Hematopoietic multipotent progenitor cell treated with erythropoietin and hydrocortisone succinate and interleukin-3 and kit ligand, for 6 days (in vitro differentiated cells): ENCODE measurements at regions not wholly inside any gene's neighbourhood (a gene's known extent, or its start where the extent isn't known, plus 50 kb on each side); places are given as distances from the start of the nearest gene placed in this dataset.

Experiments used
- DNase-seq: peaks from one replicate; pipeline ENCODE4 v3.0.0-alpha.2; 2015

DNA sequence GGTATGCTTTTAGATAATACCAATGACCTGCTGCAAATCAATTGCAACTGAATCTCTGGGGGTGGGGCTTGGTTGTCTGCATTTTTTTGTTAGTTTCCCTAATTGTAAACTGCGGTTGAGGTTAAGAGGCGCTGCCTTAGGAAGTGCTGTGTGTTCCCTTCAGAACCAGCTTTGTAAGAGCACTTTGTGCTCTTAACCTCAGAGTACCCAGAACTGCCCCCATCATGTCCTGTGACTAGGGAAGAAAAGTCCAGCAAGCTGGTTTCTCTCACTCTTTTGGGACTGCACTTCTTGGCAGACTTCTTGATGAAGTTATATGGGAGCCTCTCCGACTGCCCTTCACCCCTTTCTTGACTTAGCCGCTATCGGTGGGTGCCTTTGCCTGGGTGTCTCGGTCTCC lies 245.5 kb upstream of the CXCR4 start:
- DNase-seq: no peak

DNA sequence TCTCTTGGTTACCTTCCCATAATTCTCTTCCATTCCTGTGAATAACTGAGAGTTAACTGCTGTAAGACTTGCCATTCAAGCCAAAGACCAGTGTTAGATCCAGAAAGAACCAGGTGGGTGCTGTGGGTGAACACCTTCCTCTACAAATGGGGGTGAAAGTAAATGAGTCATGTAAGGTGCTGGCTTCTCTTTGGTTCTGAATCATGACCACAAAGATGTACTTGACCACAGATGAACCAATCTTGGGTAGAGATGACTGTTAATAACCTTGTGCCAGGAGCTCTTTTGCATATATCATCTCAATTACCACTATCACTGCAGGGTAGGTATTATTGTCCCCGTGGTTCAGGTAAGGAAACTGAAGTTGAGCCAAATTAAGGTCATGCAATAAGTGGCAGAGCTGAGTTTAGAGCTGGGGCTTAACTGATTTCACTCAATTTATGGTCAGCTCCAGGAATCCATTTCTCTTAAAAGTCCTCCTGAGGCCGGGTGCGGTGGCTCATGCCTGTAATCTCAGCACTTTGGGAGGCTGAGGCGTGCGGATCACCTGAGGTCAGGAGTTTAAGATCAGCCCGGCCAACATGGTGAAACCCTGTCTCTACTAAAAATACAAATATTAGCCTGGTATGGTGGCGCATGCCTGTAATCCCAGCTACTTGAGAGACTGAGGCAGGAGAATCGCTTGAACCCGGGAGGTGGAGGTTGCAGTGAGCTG lies 244.9 kb upstream of the CXCR4 start:
- no peak for DNase-seq

DNA sequence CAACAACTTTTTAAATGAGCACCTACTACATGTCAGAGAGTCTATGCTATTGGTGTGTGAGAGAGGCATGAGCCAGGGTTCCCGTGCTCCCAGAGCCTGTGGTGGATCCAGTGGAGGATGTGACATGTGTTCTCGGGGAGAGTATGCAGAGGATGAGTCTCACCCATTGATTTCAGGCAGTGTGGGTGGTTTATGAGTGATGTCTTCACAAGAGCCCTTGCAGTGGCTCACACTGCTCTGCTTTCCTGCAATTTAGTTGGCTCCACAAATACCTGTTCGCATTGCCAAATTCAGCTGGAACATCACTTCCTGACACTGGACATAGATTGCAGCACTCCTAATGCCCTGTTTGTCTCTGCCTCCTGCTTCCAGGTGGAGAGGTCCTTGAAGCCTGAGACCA lies 243.6 kb upstream of the CXCR4 start:
- no peak for DNase-seq

DNA sequence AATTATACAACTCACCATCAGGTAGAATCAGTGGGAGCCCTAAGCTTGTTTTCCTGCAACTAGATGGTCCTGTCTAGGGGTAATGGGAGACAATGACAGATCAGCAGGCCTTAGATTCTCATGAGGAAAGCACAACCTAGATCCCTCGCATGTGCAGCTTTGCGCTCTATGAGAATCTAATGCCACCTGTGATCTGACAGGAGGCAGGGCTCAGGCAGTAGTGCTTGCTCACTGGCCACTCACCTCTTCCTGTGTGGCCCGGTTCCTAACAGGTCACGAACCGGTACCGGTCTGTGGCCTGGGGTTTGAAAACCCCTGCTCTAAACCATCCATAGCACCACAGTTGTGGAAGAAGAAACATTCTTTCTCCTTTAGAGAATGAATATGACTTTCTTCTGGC lies 242.8 kb upstream of the CXCR4 start:
- DNase-seq: no peak

DNA sequence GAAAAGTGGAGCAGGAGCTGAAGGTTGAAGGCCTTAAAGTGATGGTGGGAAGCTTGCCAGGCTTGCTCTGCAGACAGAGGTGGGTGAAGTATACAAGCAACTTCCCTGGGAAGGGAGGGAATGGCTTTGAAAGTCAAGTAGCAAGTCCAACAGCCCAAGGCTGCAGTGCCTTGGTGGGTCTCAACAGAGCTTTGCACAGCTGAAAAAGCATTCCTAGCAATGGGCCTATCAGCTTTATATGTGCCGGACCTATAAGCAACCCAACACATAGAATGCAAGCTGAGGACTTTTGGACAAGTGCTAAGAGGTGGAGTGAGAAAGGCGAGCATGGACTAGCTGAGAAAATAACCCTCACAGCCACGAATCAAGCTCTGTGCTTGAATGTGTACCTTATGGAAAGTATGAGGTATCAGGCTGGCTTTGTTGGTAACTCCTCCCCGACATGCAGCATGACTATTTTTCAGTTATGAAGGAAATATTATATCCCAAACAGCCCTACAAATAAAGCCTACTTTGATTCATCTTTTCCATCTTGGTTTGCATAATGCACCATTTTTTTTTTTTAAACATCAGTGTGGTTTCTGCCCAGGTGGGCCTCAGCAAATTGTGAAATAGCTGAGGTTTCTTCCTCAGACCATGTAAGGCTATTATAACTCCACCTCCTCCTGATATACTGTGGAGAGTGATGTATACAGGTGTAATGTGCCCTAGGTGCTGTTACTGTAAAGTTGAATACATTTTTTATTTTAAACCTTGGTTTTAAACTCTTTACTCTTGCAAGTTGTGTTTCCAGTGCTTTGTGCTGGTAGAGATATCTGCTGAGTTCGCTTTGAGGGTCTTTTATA lies 241.4 kb upstream of the CXCR4 start:
- DNase-seq: no peak

DNA sequence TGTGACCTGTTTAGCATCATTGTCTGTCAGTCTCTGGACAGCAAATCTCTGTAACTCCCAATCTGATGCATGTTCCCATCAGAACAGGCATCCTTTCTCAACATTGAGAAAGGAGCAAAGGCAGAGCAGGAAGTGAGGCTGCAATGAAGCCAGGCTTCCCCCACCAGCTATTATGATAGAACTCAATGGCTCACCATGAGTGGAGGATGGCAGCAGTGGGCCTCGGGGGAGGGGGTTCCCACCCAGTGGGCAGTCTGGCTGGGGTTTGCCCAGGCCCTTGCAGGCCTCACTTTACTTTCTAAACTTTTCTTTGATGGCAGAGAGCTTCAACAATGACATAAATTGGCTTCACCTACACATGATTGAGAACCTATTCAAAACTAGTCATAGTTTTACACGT lies 240.6 kb upstream of the CXCR4 start:
- DNase-seq: no peak

DNA sequence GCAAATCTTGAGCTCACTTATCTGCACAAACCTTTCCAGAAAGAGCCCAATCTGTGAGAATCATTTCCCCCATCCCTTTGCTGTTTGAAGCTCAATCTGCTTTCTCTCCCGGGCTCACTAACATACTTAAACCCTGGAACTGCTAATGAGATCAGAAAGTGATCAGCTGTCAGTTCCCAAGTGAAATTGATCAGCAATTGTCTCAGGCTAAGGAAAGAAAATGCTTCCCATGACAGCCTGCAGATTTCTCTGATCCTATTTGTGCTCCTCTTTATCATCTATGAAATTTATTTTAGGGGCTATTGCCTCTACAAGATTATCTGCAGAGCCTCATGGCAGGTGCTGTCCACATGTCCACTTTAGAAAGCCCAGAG lies 239.0 kb upstream of the CXCR4 start:
- DNase-seq: no peak

DNA sequence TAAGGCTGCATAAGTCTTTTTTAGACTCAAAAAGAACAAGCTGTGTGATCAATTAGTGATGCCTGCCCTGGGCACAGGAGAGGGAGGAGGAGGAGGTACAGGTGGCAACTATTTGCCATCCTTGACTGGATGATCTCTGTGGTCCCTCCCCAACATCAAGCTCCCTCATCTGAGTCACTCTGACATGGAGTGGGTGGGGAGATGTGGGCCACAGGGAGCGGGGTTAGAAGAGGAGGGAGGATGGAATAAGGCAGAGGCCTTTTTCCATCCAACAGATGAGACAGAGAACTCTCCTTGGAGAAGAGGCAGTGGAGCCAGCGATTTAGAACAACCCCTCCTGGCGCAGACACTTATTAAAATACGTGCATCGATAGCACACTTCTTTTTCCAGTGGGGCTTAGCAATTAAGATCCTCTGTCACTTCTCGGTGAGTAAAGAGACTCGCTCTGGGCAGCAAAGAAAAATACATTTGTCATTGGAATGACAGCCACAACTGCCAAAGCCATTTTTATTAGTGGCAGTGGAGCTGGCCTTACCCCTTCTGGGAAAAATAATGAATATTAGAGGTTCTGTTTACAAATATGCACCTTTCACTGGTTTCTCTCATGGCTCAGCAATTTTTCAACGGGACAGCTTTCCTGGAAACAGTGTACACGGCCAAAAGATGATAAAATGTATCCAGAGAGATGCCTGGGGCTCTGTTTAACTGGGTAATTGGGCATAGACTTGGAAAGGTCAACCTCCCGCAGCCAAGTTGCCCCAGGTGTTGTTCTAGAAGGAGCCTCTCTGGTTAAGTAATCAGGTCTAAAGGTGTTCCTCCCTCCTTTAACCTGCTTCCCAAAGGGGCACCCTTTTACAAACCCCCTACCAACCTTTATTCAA lies 238.4 kb upstream of the CXCR4 start:
- DNase-seq: no peak

DNA sequence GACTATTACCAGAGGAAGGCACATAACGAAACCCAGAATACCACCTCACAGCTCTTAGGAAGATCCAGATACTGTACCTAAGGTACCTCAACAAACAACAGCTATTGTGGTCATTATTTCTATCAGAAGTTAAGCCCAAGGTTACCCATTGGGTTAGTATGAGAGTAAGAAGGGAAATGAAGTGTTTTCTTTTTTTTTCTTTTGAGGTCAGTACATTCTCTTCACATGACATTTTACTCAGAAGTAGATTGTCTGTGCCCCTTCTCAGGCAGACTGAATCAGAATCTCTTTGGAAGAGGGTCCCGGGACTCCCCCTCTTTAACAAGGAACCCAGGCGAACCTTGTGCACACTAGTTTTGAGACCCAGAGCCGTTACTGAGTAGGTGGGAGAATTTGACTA lies 233.7 kb upstream of the CXCR4 start:
- no peak for DNase-seq

DNA sequence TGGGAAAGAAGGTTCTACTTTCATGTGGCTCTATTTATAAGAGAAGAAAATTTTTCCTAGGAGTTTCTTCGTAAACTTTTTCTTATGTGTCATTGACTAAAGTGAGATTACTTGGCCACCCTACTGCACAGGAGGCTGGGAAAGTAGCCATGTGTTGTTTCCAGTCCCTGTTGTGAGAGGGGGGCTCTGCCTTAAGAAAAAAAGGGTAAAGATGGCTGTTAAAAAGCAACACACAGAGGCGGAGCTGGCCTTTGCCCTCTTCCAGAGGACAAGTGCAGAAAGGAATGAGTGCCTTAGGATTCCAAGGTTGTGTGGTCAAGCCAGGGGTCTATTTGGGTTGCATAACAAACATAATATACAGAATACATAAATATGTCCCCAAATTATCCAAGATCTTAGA lies 230.0 kb upstream of the CXCR4 start:
- DNase-seq: no peak

DNA sequence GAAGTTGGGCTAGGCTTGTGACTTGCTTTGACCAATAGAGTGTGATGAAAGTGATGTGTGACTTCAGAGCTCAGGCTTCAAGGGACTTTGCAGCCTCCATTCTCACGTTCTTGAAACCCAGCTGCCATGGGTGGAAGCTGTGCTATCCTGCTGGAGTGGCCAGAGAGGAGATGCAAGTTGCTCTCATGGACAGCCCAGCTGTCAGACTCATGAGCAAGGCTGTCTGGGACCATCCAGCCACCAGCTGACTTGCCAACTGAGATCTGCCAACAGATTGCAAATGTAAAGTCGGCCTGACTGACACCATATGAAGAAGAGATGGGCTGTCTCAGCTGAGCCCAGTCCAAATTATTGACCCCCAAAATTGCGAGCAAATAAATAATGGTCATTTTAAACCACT lies 226.4 kb upstream of the CXCR4 start:
- no peak for DNase-seq

DNA sequence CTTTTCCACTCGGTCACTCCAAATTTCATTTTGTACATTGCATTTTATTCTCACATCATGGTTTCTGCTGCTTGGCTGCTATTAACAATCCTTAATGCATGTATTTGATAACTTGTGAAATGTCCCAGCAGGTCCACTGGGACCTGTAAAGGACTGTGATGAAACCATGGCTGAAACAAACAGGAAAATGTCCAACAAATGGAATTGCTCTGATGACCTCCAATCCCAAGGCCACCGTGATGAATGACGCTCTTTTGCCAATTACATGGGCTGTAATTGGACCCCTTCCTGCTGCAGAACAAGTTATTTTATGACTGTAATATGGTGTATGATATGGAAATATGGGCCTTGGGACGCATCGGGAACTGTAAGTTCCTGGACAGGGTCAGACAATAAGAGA lies 224.2 kb upstream of the CXCR4 start:
- no peak for DNase-seq

DNA sequence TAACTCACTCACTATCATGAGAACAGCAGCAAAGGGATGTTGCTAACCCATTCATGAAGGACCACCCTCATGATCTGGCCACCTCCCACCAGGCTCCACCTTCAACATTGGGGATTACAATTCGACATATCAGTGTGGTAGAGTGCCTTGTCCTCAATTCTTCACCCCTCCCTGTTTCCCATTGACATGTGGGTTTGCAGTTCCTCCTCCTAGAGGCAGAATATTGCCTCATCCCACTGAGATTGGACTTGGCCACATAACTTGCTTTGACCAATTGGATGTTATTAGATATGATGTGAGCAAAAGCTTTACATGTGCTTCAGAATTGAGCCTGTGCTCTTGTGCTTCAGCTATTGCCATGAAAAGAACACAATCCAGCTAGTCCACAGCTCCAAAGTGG lies 217.0 kb upstream of the CXCR4 start:
- DNase-seq: no peak

DNA sequence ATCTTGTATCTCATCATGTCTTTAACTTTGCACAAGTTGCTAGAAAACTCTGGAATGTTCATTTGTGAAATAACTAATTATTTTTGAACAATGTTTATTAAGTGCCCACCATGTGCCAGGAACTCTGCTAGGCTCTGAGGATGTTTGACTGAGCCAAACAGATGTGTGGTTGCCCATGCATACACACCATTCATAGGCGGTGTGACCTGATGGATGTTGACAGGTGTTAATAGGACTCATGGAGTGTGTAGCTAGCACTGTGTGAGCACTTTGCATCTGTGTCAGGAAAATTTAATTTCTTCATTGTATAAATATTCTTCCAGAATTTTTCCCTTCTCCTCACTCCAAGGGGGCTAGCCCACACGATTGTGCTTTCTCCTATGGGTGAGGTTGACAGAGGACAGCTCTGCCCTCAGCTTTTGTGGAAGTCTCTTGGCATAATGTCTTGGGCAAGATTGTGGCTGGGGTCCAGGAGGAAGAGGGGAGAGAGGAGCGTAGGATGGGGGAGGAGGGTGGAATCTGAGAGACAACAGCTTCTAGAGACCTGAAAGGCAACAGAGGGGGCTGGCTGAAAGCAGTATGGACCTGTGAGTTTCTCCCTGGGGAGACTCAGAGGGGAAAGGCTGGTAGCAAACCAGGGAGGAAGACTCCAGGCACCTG lies 214.6 kb upstream of the CXCR4 start:
- DNase-seq: no peak

DNA sequence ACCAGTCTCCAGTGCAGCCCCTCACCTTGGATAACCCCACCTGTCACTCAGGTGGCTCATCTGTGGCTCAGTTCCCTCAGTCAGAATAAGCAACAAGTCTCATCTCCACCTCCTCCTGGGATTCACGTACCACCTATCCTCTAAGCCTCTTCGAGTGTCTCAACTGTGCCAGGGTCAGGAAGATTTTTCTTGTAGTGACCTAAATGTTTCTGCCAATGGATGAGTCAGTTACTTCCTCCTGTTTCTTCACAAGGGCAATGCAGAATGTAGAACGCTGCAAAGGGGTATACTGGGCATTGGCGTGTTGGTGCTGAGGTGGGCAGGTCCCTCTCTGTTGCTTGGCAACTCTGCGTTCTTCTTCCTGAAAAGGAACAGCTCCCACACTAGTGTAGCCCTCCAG lies 213.3 kb upstream of the CXCR4 start:
- DNase-seq: no peak

DNA sequence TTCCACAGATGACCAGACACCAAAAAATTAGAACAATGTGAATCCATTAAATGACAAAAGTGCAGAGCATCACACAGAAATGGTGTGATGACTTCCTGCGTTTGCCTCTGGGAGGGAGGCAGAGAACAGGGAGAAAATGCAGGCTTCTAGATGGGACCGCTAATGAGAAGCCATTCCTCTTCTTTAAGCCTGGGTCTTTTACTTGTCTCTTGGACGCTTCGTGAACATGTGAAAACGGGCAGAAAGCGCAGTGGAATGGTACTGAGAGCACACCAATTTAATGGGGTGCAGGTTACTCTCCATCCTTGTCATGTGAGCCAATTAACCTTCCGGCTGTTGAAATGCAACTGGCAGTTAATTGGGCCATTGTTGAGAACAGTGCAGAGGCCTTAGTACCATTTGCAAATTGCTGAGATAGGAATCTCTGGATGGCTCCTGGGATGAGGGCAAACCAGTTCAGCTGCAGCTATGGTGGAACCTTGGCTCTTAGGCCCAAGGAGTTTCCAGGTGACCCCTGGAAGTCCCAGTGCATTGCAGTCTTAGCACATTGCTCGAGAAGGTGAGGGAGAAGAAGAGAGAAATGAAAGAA lies 210.4 kb upstream of the CXCR4 start:
- DNase-seq: no peak

DNA sequence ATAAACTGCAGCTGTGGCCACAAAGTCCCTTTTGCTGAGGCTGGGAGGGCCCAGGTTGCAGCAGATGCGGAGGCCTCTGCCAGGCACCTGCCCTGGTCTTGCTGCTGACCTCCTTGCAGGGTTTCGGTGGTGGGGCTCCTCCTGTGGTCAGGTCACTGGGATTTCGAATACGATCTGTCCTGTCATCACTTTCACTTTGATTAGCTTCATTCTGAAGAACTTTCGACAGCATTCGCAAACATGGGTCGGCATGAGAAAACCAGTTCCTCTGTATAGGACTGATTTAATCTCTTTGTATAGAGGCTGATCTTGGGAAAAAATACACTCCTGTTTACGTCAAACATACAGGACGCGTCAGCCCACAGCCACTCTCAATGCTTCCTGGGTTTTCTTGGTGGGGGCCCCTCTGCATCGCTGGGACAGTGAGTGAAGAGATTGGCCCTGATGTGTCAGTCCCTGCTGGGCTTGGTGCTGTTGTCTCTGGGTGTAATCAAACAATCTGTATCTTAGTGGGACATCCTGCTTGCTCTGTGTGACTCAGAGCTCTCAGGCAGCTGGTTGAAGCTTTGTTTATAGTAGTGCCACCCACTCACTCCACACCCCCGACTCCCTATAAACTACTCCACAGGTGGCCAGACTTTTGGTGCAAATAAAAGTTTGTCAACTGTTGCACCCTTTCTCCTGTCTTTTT lies 209.4 kb upstream of the CXCR4 start:
- peak; percentile 73 for DNase-seq

DNA sequence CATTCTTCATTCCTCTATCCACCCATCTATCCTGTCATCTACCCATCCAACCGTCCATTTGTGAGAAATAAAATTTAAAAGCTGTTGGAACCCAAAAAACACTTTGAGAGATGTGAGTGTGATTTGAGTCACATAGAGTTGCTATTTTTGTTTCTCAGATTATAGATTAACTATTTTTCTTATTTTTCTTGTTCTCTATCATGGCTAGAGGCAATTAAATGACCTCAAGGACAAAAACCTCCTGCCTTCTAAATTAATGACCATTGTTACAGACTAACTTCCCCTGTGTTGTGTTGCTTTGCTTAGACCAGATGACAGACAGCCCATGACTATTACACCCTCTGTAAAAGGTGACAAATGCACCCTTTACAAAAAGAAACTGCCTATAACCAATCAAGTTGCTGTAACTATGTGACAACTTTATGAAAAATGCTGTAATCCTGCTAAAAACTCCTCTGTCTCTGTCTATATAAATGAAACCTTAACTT lies 207.9 kb upstream of the CXCR4 start:
- DNase-seq: no peak

DNA sequence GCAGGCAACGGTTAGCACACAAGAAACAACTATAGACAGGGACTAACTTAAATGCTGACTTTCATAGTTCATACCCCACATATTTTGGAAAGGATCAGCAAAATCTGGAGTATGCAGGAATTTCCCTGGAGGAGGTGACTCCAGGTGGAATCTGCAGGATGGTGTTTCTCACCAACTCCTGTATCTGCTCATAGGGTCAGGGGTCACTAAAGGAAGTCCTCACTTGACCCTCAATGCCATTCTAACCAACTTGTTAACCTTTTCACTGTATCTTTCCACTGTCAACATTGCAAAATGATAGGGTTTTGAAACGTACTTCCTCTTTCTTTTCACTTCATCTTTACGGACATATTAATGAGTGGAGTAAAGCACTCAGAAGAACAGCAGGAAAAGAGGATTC lies 207.0 kb upstream of the CXCR4 start:
- DNase-seq: peak; percentile 70

DNA sequence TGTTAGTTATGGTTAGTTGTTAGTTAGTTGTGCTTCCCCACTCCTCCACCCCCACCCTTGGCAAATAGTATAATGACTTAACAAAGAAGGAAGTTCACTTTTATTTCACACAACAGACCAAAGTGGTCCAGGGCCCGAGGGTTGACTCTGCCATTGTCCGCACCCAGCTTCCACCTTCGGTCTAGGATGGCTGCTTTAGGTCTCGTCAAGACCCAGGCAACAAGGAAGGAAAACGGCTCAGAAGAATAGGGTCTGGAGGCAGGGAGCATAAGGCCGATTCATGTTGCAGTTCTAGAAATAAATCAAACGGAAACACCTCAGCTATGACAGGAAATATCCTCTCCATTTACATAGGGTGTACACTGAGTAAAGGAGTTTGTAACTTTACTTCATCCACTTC lies 206.0 kb upstream of the CXCR4 start:
- no peak for DNase-seq

DNA sequence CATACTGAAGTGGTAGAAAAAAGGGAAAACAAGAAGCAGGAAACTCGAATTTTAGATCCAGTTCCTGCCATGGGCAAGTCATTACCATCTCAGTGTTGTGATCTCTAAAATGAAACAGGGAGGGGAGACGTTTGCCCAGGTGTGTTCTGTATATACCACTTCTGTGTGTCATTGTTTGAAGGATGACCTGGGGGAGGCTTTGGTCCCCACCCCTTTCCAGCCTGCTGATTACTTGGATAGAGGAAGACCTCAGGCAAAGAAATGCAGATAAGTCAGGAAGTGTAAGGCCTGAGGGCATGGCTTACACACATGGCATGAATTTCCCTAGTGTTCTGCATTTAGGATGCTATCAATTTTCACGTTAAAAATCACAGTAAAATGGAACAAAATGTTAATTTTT lies 205.2 kb upstream of the CXCR4 start:
- peak; percentile 12 for DNase-seq

DNA sequence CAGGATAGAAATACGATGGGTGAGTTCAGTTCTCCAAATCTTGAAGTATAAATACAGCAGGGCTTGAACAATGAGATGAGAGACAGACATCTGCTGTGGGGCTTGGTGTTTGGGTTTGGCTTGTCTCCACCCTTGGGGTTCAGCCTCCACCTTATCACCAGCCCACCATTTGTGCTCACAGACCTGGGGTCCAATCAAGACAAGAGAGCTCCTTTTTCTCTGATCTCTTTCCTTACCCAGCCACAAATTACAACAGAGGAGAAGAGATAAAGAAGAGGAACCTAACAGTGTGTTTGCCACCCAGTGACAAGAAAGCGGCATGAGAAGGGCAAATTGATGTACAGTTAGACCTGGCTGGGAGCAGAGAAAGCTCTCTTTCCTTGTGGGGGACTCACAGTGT lies 204.5 kb upstream of the CXCR4 start:
- peak; percentile 97 for DNase-seq
